GM18499 (cell line): ENCODE measurements at regions not wholly inside any gene's neighbourhood (a gene's known extent, or its start where the extent isn't known, plus 50 kb on each side); places are given as distances from the start of the nearest gene placed in this dataset.

ENCODE experiments used
- ATAC-seq: cut with Tn5 transposase; IDR thresholded peaks from one replicate; pipeline ENCODE4 v1.9.1; 2021; ENCODE audit warnings: moderate number of reproducible peaks; ENCODE audit not compliant: insufficient read depth, unreplicated experiment

DNA sequence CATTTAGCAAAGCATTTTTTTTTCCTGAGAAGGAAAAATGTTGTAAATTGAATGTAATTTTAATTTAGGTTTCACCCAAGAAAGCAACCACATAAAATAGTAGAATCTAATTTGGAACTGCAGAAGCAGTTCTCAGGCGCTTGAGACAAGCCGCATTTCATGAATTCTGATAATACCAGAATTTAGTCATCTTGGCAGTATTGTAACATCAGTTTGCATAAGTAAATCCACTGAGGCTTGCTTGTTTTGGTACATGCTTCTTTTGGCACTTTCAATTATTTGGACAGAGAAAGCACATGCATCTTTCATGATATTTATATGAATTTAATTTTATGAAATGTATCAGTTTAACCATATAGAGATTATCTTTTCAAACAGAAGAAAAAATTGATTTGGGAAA, 389.7 kb upstream of the ROBO1 start:
- ATAC-seq, result no peak

DNA sequence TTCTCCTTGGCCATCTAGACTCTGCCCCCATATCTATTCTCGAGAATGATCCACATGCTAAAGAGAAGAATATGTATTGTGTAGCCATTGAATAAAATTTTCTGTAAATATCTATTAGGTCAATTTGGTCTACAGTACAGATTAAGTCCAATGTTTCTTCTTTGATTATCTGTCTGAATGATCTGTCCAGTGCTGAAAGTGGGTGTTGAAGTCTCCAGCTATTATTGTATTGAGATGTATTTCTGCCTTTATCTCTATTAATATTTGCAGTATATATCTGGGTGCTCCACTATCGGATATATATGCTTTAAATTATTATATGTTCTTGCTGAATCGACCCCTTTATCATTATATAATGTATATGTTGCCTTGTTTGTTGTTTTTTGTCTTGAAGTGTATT, 384.9 kb upstream of the ROBO1 start:
- no peak for ATAC-seq

DNA sequence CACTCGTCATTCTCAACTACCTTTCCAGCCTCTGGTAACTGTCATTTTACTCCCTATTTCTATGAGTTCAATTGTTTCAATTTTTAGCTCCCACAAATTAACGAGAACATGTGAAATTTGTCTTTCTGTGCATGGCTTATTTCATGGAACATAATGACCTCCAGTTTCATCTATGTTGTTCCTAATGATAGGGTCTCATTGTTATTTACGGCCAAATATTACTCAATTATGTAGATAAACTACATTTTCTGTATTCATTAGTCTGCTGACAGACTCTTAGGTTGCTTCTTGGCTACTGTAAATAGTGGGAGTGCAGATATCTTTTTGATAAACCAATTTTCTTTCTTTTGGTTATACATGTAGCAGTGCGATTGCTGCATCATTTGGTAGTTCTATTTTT, 374.9 kb upstream of the ROBO1 start:
- ATAC-seq, result no peak

DNA sequence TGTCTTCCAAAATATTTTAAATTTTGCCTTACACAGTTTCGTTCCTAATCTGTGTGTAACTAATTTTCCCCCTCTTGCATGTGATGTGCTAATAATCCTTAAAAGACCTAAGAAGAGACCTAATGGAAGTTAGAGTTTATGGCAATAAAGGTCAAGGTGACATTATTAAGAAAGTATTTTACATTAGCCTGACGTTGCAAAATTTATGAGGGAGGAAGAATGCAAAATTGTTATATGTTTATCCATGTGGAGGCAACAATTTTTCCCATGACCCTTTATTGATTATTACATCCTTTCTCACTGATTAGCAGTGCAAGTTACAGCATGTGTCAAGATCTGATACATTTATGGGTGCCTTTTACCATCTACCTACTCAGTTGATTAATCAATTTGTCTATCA, 373.8 kb upstream of the ROBO1 start:
- no peak for ATAC-seq

DNA sequence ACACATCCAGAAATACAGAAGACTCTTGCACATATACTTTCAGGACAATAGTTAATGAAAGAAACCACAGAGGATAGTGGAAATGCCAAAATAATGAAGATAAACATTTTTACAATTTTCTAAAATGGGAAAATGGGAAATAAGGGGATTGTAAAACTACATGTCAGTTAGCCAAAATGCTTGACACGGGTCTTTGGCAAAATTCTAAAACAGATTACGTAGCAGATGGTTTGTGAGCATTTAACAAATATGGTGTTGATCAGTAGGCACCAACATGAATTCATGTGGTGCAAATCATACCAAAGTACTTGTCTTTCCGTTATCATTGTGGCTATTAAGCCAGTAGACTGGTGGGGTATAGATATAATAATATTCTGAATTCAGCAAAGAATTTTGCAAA, 348.5 kb upstream of the ROBO1 start:
- no peak for ATAC-seq

DNA sequence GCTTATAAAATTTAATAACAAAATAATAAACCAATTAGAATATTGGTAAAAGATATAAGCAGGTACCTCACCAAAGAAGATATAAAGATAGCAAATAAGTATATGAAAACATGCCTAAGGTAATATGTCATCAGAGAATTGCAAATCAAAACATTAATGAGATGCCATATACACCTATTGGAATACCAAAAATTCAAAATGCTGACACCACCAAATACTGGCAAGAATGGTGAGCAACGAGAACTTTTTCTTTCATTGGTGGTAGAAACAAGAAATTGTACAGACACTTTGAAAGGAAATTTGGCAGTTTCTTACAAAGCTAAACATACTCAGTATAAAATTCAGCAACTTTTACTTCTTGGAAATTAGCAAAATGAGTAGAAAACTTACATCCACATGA, 346.9 kb upstream of the ROBO1 start:
- no peak for ATAC-seq

DNA sequence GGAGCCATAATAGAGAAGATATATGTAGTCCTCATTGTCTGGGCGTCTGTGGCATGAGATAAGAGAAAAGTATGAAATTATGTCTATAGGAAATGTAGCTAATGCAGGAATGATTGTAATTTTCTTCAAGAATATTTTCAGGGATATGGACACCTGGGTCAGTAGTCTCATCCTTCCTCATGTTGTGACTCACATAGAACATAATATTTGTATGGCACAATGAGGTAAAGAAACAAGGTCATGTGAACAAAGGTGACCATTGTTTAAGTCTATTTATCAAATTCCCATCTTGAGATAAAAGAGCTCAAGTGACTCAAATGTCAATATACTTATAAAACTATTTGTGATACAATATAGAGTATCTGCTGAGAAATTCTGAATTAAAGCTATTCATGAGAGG, 345.5 kb upstream of the ROBO1 start:
- ATAC-seq, result no peak

DNA sequence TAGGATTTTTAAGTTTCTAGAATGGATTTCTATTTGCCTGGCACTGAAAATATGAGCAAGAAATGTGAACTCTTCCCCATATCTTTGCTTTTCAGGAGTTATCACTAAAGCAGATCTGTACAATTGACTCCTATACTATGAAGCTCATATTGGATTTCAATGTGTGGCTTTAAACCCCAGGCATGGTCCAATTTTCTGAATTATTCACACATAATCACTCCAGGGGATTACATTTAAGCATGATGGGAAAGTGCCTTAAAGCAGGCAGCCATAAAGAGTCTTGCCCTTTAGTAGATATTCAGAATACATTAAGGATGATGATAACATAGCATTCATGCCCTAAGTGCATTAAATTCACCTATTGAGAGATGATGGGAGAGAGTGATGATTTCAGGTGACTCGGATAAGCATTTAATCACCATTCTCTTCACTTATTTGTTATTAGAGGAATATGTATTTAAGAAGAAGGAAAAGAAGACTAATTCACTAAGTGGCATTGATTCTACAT, 331.8 kb upstream of the ROBO1 start:
- ATAC-seq, result no peak

DNA sequence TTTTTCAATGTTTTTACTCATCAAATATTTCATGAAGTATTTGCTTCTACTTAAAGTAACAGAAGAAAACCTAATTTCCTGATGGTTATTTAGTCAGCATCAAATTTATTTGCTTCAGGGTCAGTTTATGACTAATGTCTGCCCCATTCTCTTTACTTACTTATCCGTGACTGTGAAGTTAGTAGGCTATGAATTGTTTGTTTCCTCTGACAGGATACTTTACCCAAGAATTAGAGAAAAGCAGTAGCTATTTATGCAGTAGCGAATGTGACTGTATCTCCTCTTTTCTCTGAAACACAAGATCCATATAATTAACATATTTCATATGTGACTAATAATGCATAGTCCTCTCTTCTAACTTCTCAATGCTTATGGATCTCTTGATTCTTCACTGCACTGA, 329.9 kb upstream of the ROBO1 start:
- no peak for ATAC-seq

DNA sequence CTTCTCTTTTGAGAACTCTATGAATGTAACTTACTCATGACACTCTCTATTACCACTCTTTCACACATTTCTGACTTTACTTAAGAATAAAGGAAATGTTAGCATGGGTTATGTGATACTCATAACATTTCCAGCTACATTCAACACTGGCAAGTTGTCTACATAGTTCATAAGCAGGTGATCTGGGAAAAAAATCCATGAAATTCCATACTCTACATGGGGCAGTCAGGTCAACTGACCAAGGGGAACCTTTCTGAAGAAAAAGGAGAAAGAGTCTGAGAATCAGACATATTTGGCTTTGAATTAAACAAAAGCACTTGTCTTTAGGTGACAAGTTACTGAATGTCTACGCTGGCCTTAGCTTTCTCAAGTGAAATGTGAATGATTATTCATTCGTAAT, 329.1 kb upstream of the ROBO1 start:
- no peak for ATAC-seq

DNA sequence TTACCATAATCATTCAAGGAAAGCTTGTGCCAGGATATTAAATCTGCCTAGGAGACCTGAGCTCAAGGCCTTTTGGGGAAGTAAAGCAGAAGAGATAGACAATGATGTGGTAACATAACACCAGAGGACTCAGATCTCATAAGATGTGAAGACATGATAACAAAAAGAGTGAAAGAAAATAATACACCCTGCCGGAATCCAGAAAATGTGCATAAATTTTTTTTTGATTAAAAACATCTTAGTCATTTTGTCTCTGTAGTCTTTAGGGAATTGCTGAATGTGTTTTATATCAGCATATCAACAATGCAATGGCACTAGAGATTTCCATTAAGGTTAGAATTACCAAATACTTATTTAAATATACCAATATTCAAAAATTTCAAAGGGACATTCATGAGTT, 326.8 kb upstream of the ROBO1 start:
- ATAC-seq, result no peak

DNA sequence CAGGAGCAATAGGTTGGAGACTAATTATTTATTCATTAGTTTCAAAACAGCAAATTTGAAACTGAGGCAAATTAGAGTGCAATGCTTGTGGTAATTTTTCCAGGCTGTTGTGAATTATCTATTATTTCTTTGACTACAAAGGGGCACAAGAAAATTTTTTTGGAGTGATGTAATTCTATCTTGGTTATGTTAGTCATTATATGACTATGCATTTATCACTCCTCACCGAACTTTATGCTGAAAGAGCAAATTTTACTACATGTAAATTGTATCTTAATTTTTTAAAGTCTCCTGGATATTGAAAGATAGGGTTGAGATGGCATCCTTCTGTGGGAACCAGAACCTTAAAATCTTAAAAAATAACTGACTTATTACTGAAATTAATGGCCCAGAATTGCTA, 320.0 kb upstream of the ROBO1 start:
- no peak for ATAC-seq

DNA sequence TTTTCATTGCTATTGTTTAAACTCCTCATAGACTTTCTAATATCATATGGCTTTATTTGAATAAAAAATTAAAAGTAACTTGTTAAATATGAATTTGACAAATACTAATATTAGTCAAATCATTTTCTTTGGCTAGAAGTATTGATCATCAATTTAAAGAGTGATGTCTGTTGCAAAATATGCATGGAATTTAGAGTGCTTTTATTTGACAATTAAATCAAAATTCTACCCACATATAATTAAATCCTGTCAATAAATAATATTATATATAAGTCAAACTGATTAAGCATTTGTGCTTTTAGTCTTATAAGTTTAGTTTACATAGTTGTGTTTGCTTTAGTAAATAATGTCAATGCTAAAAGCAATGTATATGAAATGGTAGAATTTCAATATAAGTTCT, 318.6 kb upstream of the ROBO1 start:
- ATAC-seq, result no peak

DNA sequence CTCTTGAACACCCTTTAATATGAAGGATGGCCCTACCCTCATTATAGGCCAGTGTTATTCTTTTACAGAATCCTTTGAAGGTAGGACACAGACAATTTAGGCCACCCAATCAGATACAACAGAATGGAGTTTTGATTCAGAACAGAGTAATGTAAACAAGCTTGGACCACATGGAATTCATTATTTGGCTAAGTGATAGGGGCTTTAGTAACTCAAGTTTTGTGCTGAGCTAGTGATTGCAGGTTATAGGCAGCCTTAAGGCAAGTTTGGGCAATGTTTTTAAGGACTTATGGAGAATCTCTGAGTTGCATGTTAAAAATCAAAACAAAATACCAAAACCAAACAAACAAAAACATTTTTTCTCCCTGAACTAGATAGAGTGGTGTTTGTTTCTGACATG, 312.1 kb upstream of the ROBO1 start:
- ATAC-seq, result no peak

DNA sequence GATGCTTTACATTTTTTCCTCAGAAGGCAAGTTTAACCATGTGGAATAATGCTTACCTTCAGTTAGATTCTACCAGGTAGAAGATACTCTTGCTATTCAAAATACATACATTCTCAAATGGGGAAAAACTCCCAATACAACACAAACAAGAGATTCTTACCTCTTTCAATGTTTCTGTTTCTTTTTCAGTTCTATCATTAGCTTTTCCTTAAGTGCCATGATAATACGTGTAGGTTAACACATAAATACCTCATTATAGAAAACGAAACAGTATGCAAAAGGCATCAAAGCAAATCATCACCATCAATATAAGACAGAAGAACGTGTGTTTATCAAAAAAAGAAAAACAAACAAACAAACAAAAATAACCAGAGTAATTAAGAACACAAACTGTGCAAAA, 300.7 kb upstream of the ROBO1 start:
- ATAC-seq, result no peak

DNA sequence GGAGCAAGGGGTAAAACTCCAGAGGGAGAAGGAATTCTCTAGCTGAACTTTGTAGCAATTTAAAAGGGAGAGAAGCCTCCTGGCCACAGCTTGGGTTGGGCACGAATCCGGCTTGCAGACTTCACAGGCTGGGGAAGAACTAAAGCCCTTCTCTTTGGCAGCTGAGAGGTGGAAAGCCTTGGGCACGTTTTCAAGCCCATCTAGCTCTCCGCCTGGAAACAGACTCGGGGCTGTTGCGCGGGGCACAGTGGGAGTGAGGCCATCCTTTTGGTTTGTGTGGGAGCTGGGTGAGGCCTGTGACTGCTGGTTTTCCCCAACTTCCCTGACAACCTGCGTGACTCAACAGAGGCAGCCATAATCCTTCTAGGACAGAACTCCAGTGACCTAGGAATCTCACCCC, 295.7 kb upstream of the ROBO1 start:
- no peak for ATAC-seq

DNA sequence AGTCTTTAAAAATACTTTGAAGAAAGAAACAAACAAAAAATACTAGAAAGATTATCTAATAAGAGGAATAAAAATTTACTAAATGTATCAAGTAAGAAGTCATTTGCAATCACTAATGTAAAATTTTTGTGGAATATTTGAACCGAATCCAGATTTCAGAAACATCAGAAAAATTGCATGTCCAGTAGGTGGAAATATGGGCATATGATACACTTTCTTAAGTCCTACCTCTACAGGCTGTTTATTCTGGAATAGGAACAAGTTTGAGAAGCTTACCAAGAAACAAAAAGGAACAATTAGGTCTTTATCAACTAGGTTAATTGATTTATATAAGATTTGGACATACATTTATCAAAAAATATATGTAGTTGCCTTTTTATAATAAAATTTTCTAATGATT, 292.9 kb upstream of the ROBO1 start:
- ATAC-seq, result no peak

DNA sequence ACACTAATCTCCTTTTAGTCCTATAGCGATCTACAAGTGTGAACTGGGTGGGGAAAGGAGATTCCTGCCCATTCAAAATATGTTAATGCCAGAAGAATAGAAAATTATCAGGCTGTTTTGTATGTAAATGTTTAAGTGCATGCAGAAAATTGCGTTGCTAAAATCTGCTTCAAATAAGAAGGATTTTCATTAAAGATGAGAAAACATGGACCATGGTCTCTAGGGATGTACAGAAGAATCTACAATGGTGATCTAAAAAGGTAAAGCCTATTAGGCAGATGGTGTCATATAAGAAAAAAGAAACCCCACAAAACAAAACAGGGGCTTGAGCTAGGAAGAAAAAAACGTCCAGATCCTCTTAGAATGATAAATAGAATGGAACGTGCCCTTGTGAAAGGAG, 287.5 kb upstream of the ROBO1 start:
- ATAC-seq, result no peak

DNA sequence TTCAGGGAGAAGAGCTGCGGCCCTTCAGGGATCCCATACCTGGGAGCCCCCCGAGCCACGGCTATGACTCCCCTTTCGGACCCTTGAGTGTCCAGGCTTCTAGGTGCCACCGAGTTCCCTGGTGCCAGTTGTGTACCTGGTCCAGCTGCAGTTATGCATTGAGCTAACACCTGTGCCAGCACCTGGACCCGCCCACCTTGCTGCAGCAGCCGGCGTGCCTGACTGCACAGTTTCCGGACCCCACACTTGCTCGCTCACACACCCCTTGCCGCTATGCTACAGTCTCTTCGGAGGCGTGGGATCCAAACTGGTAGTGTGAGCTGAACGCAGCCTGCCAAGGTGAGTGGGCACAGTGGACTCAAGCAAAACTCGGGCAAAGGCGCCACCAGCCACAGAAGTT, 284.5 kb upstream of the ROBO1 start:
- ATAC-seq, result no peak

DNA sequence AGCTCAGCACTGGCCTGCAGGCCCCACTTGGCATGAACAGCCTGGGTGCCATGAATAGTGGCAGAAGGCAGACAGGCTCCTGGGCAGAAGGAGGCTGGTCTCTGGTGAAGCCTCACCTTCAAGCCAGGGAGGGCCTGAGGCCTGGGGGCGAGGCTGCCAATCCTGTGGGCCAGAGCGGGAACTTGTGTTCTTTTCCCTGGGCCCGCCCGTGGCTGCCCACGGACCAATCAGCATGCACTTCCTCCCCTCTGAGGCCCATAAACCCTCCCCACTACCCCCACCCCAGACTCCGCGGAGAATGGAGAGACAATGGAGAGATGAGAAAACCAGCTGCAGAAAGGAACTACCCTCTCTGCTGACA, 283.8 kb upstream of the ROBO1 start:
- no peak for ATAC-seq

DNA sequence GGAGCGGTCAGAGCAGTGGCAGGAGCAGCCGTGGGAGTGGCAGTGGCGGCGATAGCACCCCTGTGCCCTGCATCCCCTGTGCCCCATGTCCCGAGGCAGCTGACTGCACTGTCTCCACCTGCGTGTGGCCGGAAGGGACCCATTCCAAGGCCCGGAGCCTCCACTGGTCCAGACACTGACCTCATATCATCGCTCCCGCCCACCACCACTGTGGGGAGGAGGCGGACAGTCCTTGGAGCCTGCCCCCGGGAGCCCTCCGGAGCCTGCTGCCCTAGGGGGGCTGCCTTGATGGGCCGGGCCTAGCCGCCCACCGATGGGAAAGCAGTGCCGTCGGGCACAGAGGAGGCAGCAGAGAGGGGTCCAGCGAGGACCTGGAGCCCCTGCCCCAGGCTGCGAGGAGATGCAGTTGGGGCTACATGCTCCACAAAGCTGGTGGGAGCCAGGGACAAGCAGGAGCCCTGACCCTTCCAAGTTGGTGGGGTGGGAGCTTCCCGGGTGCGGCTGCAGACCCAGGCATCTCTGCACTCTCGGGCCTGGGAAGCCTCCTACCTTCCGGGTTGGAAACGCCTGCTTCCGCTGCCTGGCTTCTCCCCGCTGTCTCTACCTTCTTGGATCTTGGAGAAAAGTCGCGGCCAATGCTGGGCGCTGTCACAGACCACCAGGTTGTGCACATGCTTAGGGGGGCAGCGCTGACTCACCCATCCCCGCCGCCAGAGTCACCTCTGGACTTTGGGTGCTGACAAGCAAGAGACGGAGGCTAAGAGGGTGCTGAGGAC, 283.2 kb upstream of the ROBO1 start:
- ATAC-seq, result no peak

DNA sequence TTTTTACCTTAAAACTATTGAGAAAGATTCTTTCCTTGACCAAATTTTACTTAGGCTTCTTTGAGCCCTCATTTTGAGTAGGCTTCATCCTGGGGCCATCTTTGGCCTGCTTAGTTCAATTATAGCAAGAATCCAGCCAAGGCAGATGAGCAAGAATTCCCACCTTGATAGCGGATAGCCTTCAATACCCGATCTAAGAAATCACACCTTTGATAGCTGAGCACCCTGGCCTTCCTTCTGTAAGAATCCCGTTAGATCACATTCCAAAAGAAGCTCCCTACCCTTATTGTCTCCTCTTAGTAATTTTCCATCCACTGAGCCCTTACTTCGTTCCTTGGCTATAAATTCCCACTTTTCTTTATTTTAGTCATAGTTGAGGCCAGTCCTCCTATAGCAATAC, 275.4 kb upstream of the ROBO1 start:
- no peak for ATAC-seq

DNA sequence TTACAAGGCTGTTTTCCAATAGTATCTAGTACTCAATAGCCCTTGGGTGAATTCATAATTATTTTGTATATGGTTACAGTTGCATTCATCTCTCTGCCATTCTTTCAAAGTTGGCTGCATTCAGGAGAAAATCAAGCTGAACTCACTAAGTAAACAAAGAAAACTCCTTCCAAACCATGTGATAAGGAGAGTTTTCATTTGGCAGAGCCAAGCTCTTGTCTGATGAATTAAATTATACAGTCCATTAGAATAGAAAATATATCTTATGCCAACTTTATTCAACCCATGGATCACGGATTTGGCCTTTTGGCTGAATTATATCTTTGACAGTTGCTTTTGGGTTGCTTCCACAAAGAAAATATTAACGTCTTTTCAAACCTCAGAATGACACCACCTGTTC, 272.3 kb upstream of the ROBO1 start:
- no peak for ATAC-seq
